ENCODE measurements at regions not wholly inside any gene's neighbourhood (a gene's known extent, or its start where the extent isn't known, plus 50 kb on each side); places are given as distances from the start of the nearest gene placed in this dataset.

- TF ChIP-seq ZNF70 (CRISPR knock-in tag; IDR thresholded peaks at IDR 0.05) (no peak), ISL1 (CRISPR knock-in tag; IDR thresholded peaks at IDR 0.05) (no peak), ARNTL (CRISPR knock-in tag; IDR thresholded peaks at IDR 0.05; ENCODE audit: borderline replicate concordance, low read depth) (no peak), BACH2 (CRISPR knock-in tag; IDR thresholded peaks at IDR 0.05; ENCODE audit: borderline replicate concordance) (no peak), GLIS3 (CRISPR knock-in tag; IDR thresholded peaks at IDR 0.05) (no peak), SNAI2 (CRISPR knock-in tag; IDR thresholded peaks at IDR 0.05) (no peak), OSR1 (CRISPR knock-in tag; IDR thresholded peaks at IDR 0.05) (no peak), ZC3H10 (CRISPR knock-in tag; IDR thresholded peaks at IDR 0.05) (no peak), CSRNP3 (CRISPR knock-in tag; IDR thresholded peaks at IDR 0.05) (no peak), ESRRG (CRISPR knock-in tag; IDR thresholded peaks at IDR 0.05) (no peak)
- TF ChIP-seq, protein P1, sequence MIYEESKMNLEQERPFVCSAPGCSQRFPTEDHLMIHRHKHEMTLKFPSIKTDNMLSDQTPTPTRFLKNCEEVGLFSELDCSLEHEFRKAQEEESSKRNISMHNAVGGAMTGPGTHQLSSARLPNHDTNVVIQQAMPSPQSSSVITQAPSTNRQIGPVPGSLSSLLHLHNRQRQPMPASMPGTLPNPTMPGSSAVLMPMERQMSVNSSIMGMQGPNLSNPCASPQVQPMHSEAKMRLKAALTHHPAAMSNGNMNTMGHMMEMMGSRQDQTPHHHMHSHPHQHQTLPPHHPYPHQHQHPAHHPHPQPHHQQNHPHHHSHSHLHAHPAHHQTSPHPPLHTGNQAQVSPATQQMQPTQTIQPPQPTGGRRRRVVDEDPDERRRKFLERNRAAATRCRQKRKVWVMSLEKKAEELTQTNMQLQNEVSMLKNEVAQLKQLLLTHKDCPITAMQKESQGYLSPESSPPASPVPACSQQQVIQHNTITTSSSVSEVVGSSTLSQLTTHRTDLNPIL (CRISPR knock-in tag; IDR thresholded peaks at IDR 0.05; ENCODE audit: low read depth), result no peak
- no peak for ATAC-seq
Measured at GRCh38 chr7:115106316-115106715, 184.4 kb downstream of the MDFIC start.

DNA sequence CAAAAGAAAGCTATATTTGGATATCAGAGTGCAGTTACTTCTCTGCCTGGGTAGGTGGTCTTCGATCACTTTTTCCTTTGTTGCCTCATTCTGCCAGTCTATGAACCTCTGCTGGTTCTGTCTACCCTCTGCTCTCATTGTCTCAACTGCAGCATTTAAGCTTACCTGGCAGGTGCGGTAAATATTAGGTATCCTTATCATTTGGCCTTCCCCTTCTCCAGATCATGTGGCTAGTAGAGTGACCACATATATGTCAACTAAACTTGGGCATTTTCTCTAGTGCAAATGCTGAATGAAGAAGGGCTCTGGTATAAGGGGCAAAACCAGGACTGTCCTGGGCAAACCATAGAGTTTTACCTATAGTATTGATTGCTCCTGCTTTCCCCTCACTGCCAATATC lies 180.8 kb downstream of the MDFIC start:
- ATAC-seq, result no peak
- TF ChIP-seq OSR1 (CRISPR knock-in tag; IDR thresholded peaks at IDR 0.05) (no peak), SNAI2 (CRISPR knock-in tag; IDR thresholded peaks at IDR 0.05) (no peak), ZNF565 (CRISPR knock-in tag; conservative IDR thresholded peaks at IDR 0.05; ENCODE audit: low read depth) (no peak)

GRCh38 chr7:115101199-115101598 lies 179.3 kb downstream of the MDFIC start:
- ATAC-seq, result no peak
- TF ChIP-seq PPARA (CRISPR knock-in tag; IDR thresholded peaks at IDR 0.05; ENCODE audit: borderline replicate concordance) (no peak), ZFP3 (CRISPR knock-in tag; IDR thresholded peaks at IDR 0.05) (no peak), ARNTL (CRISPR knock-in tag; IDR thresholded peaks at IDR 0.05; ENCODE audit: borderline replicate concordance, low read depth) (no peak), TOX (CRISPR knock-in tag; IDR thresholded peaks at IDR 0.05; ENCODE audit: borderline replicate concordance) (no peak), TCF4 (CRISPR knock-in tag; IDR thresholded peaks at IDR 0.05; ENCODE audit: borderline replicate concordance) (no peak)

DNA sequence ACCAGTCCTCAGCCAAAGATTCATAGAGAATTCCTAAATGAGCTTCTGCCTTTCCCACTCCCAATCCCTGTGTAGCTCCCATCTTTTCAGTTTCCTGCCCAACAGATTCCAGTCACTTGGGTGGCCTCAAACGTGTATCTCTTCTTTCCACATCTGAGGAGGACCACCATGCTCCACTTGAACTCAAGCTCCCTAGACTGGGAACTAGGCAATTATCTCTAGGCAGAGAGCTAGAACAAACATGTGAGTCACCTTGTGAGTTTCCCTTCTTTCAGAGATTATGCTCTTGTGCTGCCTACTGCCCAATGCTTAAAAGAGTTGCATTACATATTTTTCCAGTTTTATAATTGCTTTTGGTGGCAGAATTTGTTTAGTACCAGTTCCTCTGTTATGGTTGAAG lies 178.0 kb downstream of the MDFIC start:
- TF ChIP-seq CSRNP3 (CRISPR knock-in tag; IDR thresholded peaks at IDR 0.05), result no peak
- TF ChIP-seq OSR1 (CRISPR knock-in tag; IDR thresholded peaks at IDR 0.05), result no peak
- no peak for TF ChIP-seq ZFP30 (CRISPR knock-in tag; IDR thresholded peaks at IDR 0.05)
- no peak for ATAC-seq

- no peak for TF ChIP-seq OSR1 (CRISPR knock-in tag; IDR thresholded peaks at IDR 0.05)
- TF ChIP-seq ESRRG (CRISPR knock-in tag; IDR thresholded peaks at IDR 0.05), result no peak
- no peak for TF ChIP-seq ZNF8 (CRISPR knock-in tag; IDR thresholded peaks at IDR 0.05)
- no peak for TF ChIP-seq TCF4 (CRISPR knock-in tag; IDR thresholded peaks at IDR 0.05; ENCODE audit: borderline replicate concordance)
- TF ChIP-seq, protein P2, sequence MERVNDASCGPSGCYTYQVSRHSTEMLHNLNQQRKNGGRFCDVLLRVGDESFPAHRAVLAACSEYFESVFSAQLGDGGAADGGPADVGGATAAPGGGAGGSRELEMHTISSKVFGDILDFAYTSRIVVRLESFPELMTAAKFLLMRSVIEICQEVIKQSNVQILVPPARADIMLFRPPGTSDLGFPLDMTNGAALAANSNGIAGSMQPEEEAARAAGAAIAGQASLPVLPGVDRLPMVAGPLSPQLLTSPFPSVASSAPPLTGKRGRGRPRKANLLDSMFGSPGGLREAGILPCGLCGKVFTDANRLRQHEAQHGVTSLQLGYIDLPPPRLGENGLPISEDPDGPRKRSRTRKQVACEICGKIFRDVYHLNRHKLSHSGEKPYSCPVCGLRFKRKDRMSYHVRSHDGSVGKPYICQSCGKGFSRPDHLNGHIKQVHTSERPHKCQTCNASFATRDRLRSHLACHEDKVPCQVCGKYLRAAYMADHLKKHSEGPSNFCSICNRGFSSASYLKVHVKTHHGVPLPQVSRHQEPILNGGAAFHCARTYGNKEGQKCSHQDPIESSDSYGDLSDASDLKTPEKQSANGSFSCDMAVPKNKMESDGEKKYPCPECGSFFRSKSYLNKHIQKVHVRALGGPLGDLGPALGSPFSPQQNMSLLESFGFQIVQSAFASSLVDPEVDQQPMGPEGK (CRISPR knock-in tag; IDR thresholded peaks at IDR 0.05; ENCODE audit: borderline replicate concordance), result no peak
- TF ChIP-seq RARB (CRISPR knock-in tag; IDR thresholded peaks at IDR 0.05), result no peak
- no peak for TF ChIP-seq ZC3H10 (CRISPR knock-in tag; IDR thresholded peaks at IDR 0.05)
- TF ChIP-seq, protein P3, sequence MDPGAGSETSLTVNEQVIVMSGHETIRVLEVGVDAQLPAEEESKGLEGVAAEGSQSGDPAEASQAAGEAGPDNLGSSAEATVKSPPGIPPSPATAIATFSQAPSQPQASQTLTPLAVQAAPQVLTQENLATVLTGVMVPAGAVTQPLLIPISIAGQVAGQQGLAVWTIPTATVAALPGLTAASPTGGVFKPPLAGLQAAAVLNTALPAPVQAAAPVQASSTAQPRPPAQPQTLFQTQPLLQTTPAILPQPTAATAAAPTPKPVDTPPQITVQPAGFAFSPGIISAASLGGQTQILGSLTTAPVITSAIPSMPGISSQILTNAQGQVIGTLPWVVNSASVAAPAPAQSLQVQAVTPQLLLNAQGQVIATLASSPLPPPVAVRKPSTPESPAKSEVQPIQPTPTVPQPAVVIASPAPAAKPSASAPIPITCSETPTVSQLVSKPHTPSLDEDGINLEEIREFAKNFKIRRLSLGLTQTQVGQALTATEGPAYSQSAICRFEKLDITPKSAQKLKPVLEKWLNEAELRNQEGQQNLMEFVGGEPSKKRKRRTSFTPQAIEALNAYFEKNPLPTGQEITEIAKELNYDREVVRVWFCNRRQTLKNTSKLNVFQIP (CRISPR knock-in tag; IDR thresholded peaks at IDR 0.05; ENCODE audit: borderline replicate concordance, low read depth), result no peak
- TF ChIP-seq, protein P1 (CRISPR knock-in tag; IDR thresholded peaks at IDR 0.05; ENCODE audit: low read depth), result no peak
- no peak for TF ChIP-seq PPARA (CRISPR knock-in tag; IDR thresholded peaks at IDR 0.05; ENCODE audit: borderline replicate concordance)
- TF ChIP-seq CSDC2 (CRISPR knock-in tag; IDR thresholded peaks at IDR 0.05), result no peak
- no peak for TF ChIP-seq CSRNP3 (CRISPR knock-in tag; IDR thresholded peaks at IDR 0.05)
- TF ChIP-seq ZNF70 (CRISPR knock-in tag; IDR thresholded peaks at IDR 0.05), result no peak
- no peak for TF ChIP-seq ISL1 (CRISPR knock-in tag; IDR thresholded peaks at IDR 0.05)
- TF ChIP-seq GLIS3 (CRISPR knock-in tag; IDR thresholded peaks at IDR 0.05), result no peak
- TF ChIP-seq TOX (CRISPR knock-in tag; IDR thresholded peaks at IDR 0.05; ENCODE audit: borderline replicate concordance), result no peak
- no peak for TF ChIP-seq ZFP30 (CRISPR knock-in tag; IDR thresholded peaks at IDR 0.05)
- no peak for TF ChIP-seq ZFP3 (CRISPR knock-in tag; IDR thresholded peaks at IDR 0.05)
- no peak for TF ChIP-seq BACH2 (CRISPR knock-in tag; IDR thresholded peaks at IDR 0.05; ENCODE audit: borderline replicate concordance)
- ATAC-seq, result no peak
Measured at GRCh38 chr7:115097175-115097671, 175.3 kb downstream of the MDFIC start.

Measured in SK-N-SH treated with all-trans-retinoic acid at 6 μM for 48 hours (cell line).